ENCODE measurements at regions not wholly inside any gene's neighbourhood (a gene's known extent, or its start where the extent isn't known, plus 50 kb on each side); places are given as distances from the start of the nearest gene placed in this dataset.

- TF ChIP-seq ZBTB40 (IDR thresholded peaks at IDR 0.05) (no peak), ZBTB40 (CRISPR knock-in tag; IDR thresholded peaks at IDR 0.05) (no peak), BCL6 (CRISPR knock-in tag; IDR thresholded peaks at IDR 0.05) (no peak), GABPB1 (CRISPR knock-in tag; IDR thresholded peaks at IDR 0.05) (no peak), ZNF577 (CRISPR knock-in tag; IDR thresholded peaks at IDR 0.05; ENCODE audit: borderline replicate concordance, low read depth) (no peak), ZBTB14 (CRISPR knock-in tag; IDR thresholded peaks at IDR 0.05) (no peak), SMC3 (IDR thresholded peaks at IDR 0.05; ENCODE audit: low read length) (no peak), HOXA7 (CRISPR knock-in tag; IDR thresholded peaks at IDR 0.05) (no peak), BRD4 (CRISPR knock-in tag; IDR thresholded peaks at IDR 0.05) (no peak), HNF1A (IDR thresholded peaks at IDR 0.05; ENCODE audit: low read depth) (no peak), HNF1A (CRISPR knock-in tag; IDR thresholded peaks at IDR 0.05; ENCODE audit: borderline replicate concordance) (no peak), ZNF503 (CRISPR knock-in tag; IDR thresholded peaks at IDR 0.05) (no peak), ZNF569 (CRISPR knock-in tag; IDR thresholded peaks at IDR 0.05; ENCODE audit: borderline replicate concordance) (no peak), POLR2AphosphoS2 (IDR thresholded peaks at IDR 0.05; ENCODE audit: low read depth, low read length) (no peak), FOXK2 (IDR thresholded peaks at IDR 0.05) (no peak)
These were observed 439.2 kb upstream of the ERCC4 start (continued) for GRCh38 chr16:13480801-13481200.
